HG02938 (cell line): ENCODE measurements at regions not wholly inside any gene's neighbourhood (a gene's known extent, or its start where the extent isn't known, plus 50 kb on each side); places are given as distances from the start of the nearest gene placed in this dataset.

Experiments
- ATAC-seq: cut with Tn5 transposase; IDR thresholded peaks from one replicate; pipeline ENCODE4 v1.9.1; 2021; ENCODE audit warnings: mild to moderate bottlenecking, moderate library complexity; ENCODE audit not compliant: unreplicated experiment

- no peak for ATAC-seq
Measured at GRCh38 chr1:218573925-218574324, 228.8 kb downstream of the TGFB2 start.

GRCh38 chr1:218575079-218575478, 229.9 kb downstream of the TGFB2 start:
- no peak for ATAC-seq

- ATAC-seq, result no peak
Measured at GRCh38 chr1:218575856-218576255, 230.7 kb downstream of the TGFB2 start.

- ATAC-seq, result no peak
Measured at GRCh38 chr1:218582646-218583045, 237.5 kb downstream of the TGFB2 start.

GRCh38 chr1:218584418-218585155, 239.5 kb downstream of the TGFB2 start:
- ATAC-seq, result no peak

GRCh38 chr1:218585511-218586184, 240.5 kb downstream of the TGFB2 start:
- no peak for ATAC-seq

GRCh38 chr1:218587900-218588299, 242.8 kb downstream of the TGFB2 start:
- ATAC-seq, result no peak

GRCh38 chr1:218588540-218589172, 243.5 kb downstream of the TGFB2 start:
- ATAC-seq, result no peak

GRCh38 chr1:218589487-218589886, 244.4 kb downstream of the TGFB2 start:
- no peak for ATAC-seq

- no peak for ATAC-seq
Measured at GRCh38 chr1:218591966-218592365, 246.8 kb downstream of the TGFB2 start.

- no peak for ATAC-seq
Measured at GRCh38 chr1:218592688-218593087, 247.6 kb downstream of the TGFB2 start.

- ATAC-seq, result no peak
Measured at GRCh38 chr1:218600968-218601367, 255.8 kb downstream of the TGFB2 start.

GRCh38 chr1:218604217-218604616, 259.1 kb downstream of the TGFB2 start:
- no peak for ATAC-seq

- ATAC-seq, result no peak
Measured at GRCh38 chr1:218611916-218612585, 266.9 kb downstream of the TGFB2 start.

- no peak for ATAC-seq
Measured at GRCh38 chr1:218613105-218613504, 268.0 kb downstream of the TGFB2 start.

GRCh38 chr1:218614031-218614430, 268.9 kb downstream of the TGFB2 start:
- ATAC-seq, result no peak

- ATAC-seq, result no peak
Measured at GRCh38 chr1:218616681-218617080, 271.5 kb downstream of the TGFB2 start.

- no peak for ATAC-seq
Measured at GRCh38 chr1:218617986-218618385, 272.9 kb downstream of the TGFB2 start.

GRCh38 chr1:218620956-218621355, 275.8 kb downstream of the TGFB2 start:
- ATAC-seq, result no peak

- ATAC-seq, result no peak
Measured at GRCh38 chr1:218624052-218624451, 278.9 kb downstream of the TGFB2 start.

GRCh38 chr1:218625393-218625792, 280.3 kb downstream of the TGFB2 start:
- no peak for ATAC-seq
